BLaER1 (cell line): ENCODE measurements at regions not wholly inside any gene's neighbourhood (a gene's known extent, or its start where the extent isn't known, plus 50 kb on each side); places are given as distances from the start of the nearest gene placed in this dataset.

Source experiments
- H3K27ac ChIP-seq: shearing (Covaris generic); formaldehyde crosslinking; 2 replicates; pipeline ENCODE4 v1.8.1; 2022
- H3K27me3 ChIP-seq: shearing (Covaris generic); formaldehyde crosslinking; 2 replicates; pipeline ENCODE4 v1.8.1; 2022
- H3K36me3 ChIP-seq: shearing (Covaris generic); formaldehyde crosslinking; 2 replicates; pipeline ENCODE4 v1.8.1; 2022
- H3K4me1 ChIP-seq: shearing (Covaris generic); formaldehyde crosslinking; 2 replicates; pipeline ENCODE4 v1.8.1; 2022
- H3K4me2 ChIP-seq: shearing (Covaris generic); formaldehyde crosslinking; 2 replicates; pipeline ENCODE4 v1.8.1; 2022
- H3K4me3 ChIP-seq: shearing (Covaris generic); formaldehyde crosslinking; 2 replicates; pipeline ENCODE4 v1.8.1; 2022
- H3K9ac ChIP-seq: shearing (Covaris generic); formaldehyde crosslinking; 2 replicates; pipeline ENCODE4 v1.8.1; 2022
- H3K9me3 ChIP-seq: shearing (Covaris generic); formaldehyde crosslinking; 2 replicates; pipeline ENCODE4 v1.8.1; 2022
- H4K20me1 ChIP-seq: shearing (Covaris generic); formaldehyde crosslinking; 2 replicates; pipeline ENCODE4 v1.8.1; 2022
- Cebpa-rat ChIP-seq: shearing (Covaris generic); IDR thresholded peaks from 2 replicates; pipeline ENCODE4 v1.8.1; 2022

DNA sequence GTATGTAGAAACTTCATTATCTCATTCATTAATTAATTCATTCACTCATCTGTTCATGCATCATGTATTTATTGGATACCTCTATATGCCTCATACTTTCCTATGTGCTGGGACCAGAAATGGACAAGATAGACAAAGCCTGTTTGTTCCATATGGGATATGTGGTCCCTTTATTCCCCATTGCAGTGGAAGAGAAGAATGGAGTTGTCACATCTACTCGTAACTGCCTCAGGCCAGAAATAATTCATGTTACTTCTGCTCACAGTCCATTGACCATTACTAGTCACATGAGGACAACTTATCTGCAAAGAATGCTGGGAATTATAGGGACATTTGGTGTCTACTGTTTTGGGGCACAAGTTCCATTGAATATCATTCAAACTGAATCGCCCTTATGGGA is 327.8 kb downstream of the MATN1 start:
- peaks cover 3% of the 10 kb centered on the region; the same call in 1 of the 2 replicates for H3K9me3 ChIP-seq
- H3K4me1 ChIP-seq, result no peaks in the 10 kb centered on the region
- H3K36me3 ChIP-seq, result no peaks in the 10 kb centered on the region
- no peaks in the 10 kb centered on the region for H3K27me3 ChIP-seq
- no peak overlapping the region for H3K4me3 ChIP-seq
- no peak overlapping the region for H3K9ac ChIP-seq
- H4K20me1 ChIP-seq, result no peaks in the 10 kb centered on the region
- no peak overlapping the region for H3K27ac ChIP-seq
- no peak overlapping the region for H3K4me2 ChIP-seq
- TF ChIP-seq Cebpa-rat, result no peak

DNA sequence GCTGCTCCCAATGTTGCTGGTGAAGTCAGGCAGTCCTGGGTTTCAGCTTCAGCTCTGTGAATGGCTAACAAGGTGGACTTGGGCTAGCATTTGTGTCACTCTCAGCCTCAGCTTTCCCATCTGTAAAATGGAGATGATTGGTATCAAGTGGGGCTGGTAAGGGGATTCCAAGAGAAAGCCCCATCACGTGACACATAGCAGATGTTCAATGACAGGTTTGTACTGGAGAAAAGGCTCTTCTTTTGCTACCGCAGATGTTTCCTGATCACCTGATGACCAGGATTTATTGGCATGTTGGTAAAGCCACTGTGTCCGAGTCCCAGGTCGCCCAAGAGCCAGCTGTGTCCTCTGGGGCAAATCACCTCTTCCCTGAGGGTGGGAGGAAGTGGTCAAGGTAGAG is 335.0 kb downstream of the MATN1 start:
- no peaks in the 10 kb centered on the region for H3K27me3 ChIP-seq
- H3K9me3 ChIP-seq, result peaks cover 3% of the 10 kb centered on the region; the same call in 1 of the 2 replicates
- H3K9ac ChIP-seq, result no peak overlapping the region
- H4K20me1 ChIP-seq, result no peaks in the 10 kb centered on the region
- no peak overlapping the region for H3K27ac ChIP-seq
- no peak overlapping the region for H3K4me3 ChIP-seq
- peaks cover 15% of the 10 kb centered on the region for H3K4me1 ChIP-seq
- H3K36me3 ChIP-seq, result no peaks in the 10 kb centered on the region
- H3K4me2 ChIP-seq, result no peak overlapping the region
- no peak for TF ChIP-seq Cebpa-rat

DNA sequence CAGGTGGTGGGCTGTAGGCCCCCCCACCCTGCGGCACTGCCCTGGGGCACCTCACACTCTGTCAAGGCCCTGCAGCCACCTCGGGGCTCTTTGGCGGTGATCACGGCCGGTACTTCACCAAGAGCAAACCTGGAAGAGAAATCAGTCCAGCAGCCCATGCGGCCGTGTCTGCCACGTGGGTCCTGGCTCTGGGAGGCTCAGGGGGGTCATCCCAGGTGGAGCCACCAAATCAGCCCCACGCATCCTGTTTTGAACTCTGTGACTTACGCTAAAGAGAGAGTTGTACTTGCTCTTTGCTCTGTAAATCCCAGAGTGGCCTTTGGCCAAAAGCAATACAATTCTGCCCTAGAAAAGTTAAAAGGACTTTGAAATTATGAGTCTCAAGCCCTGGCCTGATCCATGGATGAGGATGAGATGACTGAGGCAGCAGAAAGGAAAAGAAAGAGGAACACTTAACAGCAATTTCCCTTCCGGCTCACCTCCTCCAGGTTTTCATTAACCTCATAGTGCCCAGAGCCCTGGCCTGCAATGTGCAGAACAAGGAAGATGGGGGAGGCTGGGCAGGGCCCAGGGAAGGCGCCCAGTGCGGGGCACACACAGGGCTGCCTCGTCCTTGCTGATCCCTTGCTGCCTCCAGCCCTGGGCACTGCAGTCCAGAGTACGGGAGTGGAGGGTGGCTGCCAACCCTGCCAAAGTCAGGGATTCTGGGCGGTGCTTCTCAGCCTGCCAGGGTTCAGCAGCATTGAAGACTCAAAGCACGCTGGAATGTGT is 337.0 kb downstream of the MATN1 start:
- H4K20me1 ChIP-seq, result no peaks in the 10 kb centered on the region
- H3K4me3 ChIP-seq, result no peak overlapping the region
- H3K27ac ChIP-seq, result no peak overlapping the region
- no peaks in the 10 kb centered on the region for H3K36me3 ChIP-seq
- no peak for TF ChIP-seq Cebpa-rat
- no peaks in the 10 kb centered on the region for H3K9me3 ChIP-seq
- H3K9ac ChIP-seq, result no peak overlapping the region
- peaks cover 15% of the 10 kb centered on the region for H3K4me1 ChIP-seq
- no peak overlapping the region for H3K4me2 ChIP-seq
- H3K27me3 ChIP-seq, result no peaks in the 10 kb centered on the region

DNA sequence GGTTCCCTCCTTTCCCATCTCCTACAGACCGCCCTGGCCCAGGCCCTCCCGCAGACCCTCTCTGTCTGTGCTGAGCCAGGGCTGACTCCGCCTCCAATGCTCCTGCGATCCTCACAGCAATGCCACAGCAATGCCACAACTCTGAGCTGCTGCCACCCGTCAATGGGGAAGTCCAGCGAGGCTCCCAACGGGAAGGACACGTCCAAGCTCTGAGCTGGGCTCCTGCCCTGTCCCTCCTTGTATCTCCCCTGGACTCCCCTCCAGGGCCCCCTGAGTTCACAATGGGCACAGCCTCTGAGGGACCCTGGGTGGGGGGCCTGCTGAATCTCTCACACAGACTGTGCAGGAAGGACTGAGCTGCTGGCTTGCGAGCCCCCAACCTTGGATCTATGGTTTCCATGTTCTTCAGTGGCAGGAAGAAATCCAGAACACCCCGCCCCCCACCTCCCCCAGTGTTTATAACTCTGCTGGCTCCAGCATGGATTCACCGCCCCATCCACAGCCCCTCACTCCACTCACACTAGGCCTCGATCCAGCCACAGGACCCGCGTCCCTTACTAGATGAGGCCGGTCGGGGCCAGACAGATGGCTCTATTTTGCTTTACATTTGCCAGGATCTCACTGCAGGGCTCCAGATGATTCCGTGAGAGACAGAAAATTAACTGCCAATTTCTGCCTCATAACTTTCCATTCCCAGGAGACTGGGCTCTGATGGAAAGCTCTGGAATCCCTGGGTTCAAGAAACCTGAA is 338.0 kb downstream of the MATN1 start:
- H3K4me1 ChIP-seq, result peaks cover 20% of the 10 kb centered on the region
- no peaks in the 10 kb centered on the region for H3K9me3 ChIP-seq
- H4K20me1 ChIP-seq, result no peaks in the 10 kb centered on the region
- no peaks in the 10 kb centered on the region for H3K27me3 ChIP-seq
- H3K27ac ChIP-seq, result no peak overlapping the region
- H3K4me2 ChIP-seq, result no peak overlapping the region
- TF ChIP-seq Cebpa-rat, result no peak
- H3K9ac ChIP-seq, result no peak overlapping the region
- H3K36me3 ChIP-seq, result no peaks in the 10 kb centered on the region
- H3K4me3 ChIP-seq, result no peak overlapping the region

DNA sequence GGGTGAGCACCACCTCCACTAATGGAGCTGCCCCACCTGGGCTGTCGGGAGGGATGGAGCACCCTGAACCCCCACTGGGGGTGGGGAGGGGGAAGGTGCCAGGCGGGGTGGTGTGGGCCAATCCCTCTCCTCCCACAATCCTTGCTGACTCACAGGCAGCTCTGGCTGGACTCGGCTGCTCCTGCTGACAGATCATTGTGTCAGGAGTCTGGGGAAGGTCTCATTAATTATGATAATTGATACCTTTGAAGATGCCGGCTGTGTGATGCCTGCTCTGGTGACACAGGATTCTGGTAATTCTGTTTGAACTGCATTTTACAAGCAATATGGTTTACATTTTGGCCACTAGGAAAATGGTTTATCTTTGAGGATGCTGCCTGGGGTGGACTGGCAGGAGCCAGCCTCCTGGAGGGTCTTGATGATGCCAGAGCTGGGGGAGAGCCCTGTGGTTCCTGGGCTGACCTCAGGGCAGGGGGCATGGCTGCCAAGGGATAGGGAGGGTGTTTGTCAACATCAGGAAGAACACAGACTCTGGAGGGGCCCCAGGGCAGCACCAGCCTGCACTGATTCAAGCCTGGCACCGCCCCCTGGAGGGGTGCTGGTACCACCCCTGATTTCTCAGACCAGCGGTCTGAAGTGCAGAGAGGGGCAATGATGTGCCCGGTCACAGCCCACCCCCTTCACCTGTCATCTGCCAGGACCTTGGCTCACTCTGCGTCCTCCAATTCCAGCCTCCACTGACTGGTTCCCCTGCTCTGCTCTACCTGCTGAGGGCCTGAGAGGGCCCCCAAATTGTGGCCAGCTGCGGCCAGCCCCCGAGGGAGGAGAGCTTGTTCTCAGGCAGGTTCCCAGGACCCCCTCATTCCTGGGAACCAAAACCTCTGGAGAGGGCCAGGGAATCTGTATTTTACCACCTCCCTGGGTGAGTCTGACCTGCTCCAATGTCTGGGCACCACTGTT is 338.8 kb downstream of the MATN1 start:
- Histone ChIP-seq H3K4me2 (no peak overlapping the region), H3K27ac (no peak overlapping the region), H4K20me1 (no peaks in the 10 kb centered on the region), H3K9ac (no peak overlapping the region), H3K36me3 (no peaks in the 10 kb centered on the region), H3K27me3 (no peaks in the 10 kb centered on the region), H3K4me1 (peaks cover 27% of the 10 kb centered on the region), H3K4me3 (no peak overlapping the region), H3K9me3 (no peaks in the 10 kb centered on the region)
- no peak for TF ChIP-seq Cebpa-rat

GRCh38 chr1:30383221-30383711 is 340.1 kb downstream of the MATN1 start:
- no peak overlapping the region for H3K4me2 ChIP-seq
- H3K9me3 ChIP-seq, result no peaks in the 10 kb centered on the region
- H3K27me3 ChIP-seq, result no peaks in the 10 kb centered on the region
- no peak overlapping the region for H3K4me3 ChIP-seq
- H3K9ac ChIP-seq, result no peak overlapping the region
- H3K27ac ChIP-seq, result no peak overlapping the region
- no peaks in the 10 kb centered on the region for H4K20me1 ChIP-seq
- TF ChIP-seq Cebpa-rat, result no peak
- no peaks in the 10 kb centered on the region for H3K36me3 ChIP-seq
- H3K4me1 ChIP-seq, result peaks cover 25% of the 10 kb centered on the region

GRCh38 chr1:30382496-30382895 is 340.9 kb downstream of the MATN1 start:
- Histone ChIP-seq H3K4me2 (no peak overlapping the region), H3K36me3 (no peaks in the 10 kb centered on the region), H3K4me3 (no peak overlapping the region), H4K20me1 (no peaks in the 10 kb centered on the region), H3K4me1 (peaks cover 32% of the 10 kb centered on the region), H3K9ac (no peak overlapping the region), H3K27ac (no peak overlapping the region), H3K9me3 (no peaks in the 10 kb centered on the region), H3K27me3 (no peaks in the 10 kb centered on the region)
- no peak for TF ChIP-seq Cebpa-rat

DNA sequence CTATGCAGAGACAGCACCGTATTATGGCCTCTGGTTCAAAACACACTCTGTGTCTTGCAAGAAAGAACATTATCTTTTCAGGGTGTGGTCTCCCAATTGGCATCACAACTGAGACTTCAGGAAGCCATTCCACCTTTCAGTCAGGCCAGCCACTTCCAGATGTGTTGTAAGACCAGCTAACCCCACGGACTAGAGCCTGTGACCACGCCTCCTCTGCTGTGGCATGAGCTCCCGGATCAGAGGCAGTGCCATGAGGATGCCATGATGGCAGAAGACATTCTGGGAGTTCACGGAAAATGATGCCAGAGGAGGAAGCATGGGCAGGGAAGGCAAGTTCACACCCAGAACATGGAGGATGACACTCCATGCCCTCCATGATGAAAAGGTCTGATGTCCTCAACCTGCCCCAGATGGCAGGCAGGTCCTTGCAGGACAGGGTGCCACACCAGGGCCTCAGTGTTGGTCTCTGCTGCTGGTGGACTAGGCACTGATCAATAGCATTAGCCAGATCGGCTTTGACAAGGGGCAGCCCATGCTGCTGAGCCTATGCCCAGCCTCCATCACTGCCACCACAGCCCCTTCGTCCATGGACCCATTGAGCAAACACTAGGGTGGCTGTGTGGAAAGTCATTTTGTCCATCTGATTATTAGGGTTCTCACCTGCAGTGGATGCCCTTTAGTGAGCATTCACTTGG is 341.6 kb downstream of the MATN1 start:
- TF ChIP-seq Cebpa-rat, result no peak
- Histone ChIP-seq H3K4me2 (no peak overlapping the region), H3K9me3 (no peaks in the 10 kb centered on the region), H3K36me3 (no peaks in the 10 kb centered on the region), H3K27ac (no peak overlapping the region), H3K27me3 (0 out of 2 replicates have a peak, but pooled peaks cover 4% of the 10 kb centered on the region), H3K4me1 (peaks cover 39% of the 10 kb centered on the region), H3K4me3 (no peak overlapping the region), H3K9ac (no peak overlapping the region), H4K20me1 (no peaks in the 10 kb centered on the region)

- 0 out of 2 replicates have a peak, but pooled peaks cover 9% of the 10 kb centered on the region for H3K27me3 ChIP-seq
- H3K4me1 ChIP-seq, result peaks cover 45% of the 10 kb centered on the region
- H4K20me1 ChIP-seq, result no peaks in the 10 kb centered on the region
- no peaks in the 10 kb centered on the region for H3K9me3 ChIP-seq
- no peak overlapping the region for H3K4me2 ChIP-seq
- no peak overlapping the region for H3K4me3 ChIP-seq
- no peak for TF ChIP-seq Cebpa-rat
- H3K27ac ChIP-seq, result no peak overlapping the region
- H3K36me3 ChIP-seq, result no peaks in the 10 kb centered on the region
- no peak overlapping the region for H3K9ac ChIP-seq
Measured at GRCh38 chr1:30381266-30381665, 342.1 kb downstream of the MATN1 start.
